GM18498 (cell line): ENCODE measurements at regions not wholly inside any gene's neighbourhood (a gene's known extent, or its start where the extent isn't known, plus 50 kb on each side); places are given as distances from the start of the nearest gene placed in this dataset.

ENCODE experiments used
- ATAC-seq: cut with Tn5 transposase; IDR thresholded peaks from one replicate; pipeline ENCODE4 v1.9.1; 2021; ENCODE audit warnings: mild to moderate bottlenecking, moderate library complexity; ENCODE audit not compliant: unreplicated experiment

- ATAC-seq, result peak; percentile 57
These were observed 183.0 kb upstream of the ANK3 start for GRCh38 chr10:60572511-60573194.

GRCh38 chr10:60570896-60571295, 181.2 kb upstream of the ANK3 start:
- ATAC-seq, result no peak

- ATAC-seq, result no peak
These were observed 180.7 kb upstream of the ANK3 start for GRCh38 chr10:60570272-60570865.

- ATAC-seq, result no peak
These were observed 180.0 kb upstream of the ANK3 start for GRCh38 chr10:60569681-60570080.

GRCh38 chr10:60566096-60566495, 176.4 kb upstream of the ANK3 start:
- no peak for ATAC-seq

GRCh38 chr10:60565492-60565891, 175.8 kb upstream of the ANK3 start:
- no peak for ATAC-seq

- no peak for ATAC-seq
These were observed 174.8 kb upstream of the ANK3 start for GRCh38 chr10:60564475-60564874.

- no peak for ATAC-seq
These were observed 170.8 kb upstream of the ANK3 start for GRCh38 chr10:60560451-60560850.

- no peak for ATAC-seq
These were observed 166.0 kb upstream of the ANK3 start for GRCh38 chr10:60555700-60556099.

GRCh38 chr10:60549686-60550085, 160.0 kb upstream of the ANK3 start:
- no peak for ATAC-seq

GRCh38 chr10:60542657-60543056, 153.0 kb upstream of the ANK3 start:
- no peak for ATAC-seq

GRCh38 chr10:60541451-60541850, 151.8 kb upstream of the ANK3 start:
- no peak for ATAC-seq

- no peak for ATAC-seq
These were observed 148.0 kb upstream of the ANK3 start for GRCh38 chr10:60537697-60538096.

- ATAC-seq, result no peak
These were observed 146.9 kb upstream of the ANK3 start for GRCh38 chr10:60536529-60537114.

GRCh38 chr10:60535427-60535826, 145.8 kb upstream of the ANK3 start:
- ATAC-seq, result peak; percentile 32

GRCh38 chr10:60534761-60535389, 145.2 kb upstream of the ANK3 start:
- ATAC-seq, result peak; percentile 66

- ATAC-seq, result no peak
These were observed 143.2 kb upstream of the ANK3 start for GRCh38 chr10:60532696-60533468.

GRCh38 chr10:60531006-60531405, 141.3 kb upstream of the ANK3 start:
- ATAC-seq, result no peak

- ATAC-seq, result no peak
These were observed 138.0 kb upstream of the ANK3 start for GRCh38 chr10:60527676-60528075.

GRCh38 chr10:60525716-60526585, 136.3 kb upstream of the ANK3 start:
- ATAC-seq, result no peak
